ENCODE measurements at regions not wholly inside any gene's neighbourhood (a gene's known extent, or its start where the extent isn't known, plus 50 kb on each side); places are given as distances from the start of the nearest gene placed in this dataset.

GRCh38 chr3:78141269-78141668 lies 1101.4 kb downstream of the ROBO2 start:
- no peak for TF ChIP-seq CTCF (conservative IDR thresholded peaks at IDR 0.05)
- H3K9me3 Mint-ChIP-seq: no peaks in the 10 kb centered on the region
- H3K27me3 Mint-ChIP-seq: no peaks in the 10 kb centered on the region
- H3K27ac Mint-ChIP-seq: no peak overlapping the region
- no peaks in the 10 kb centered on the region for H3K36me3 Mint-ChIP-seq
- DNase-seq (ENCODE audit: extremely low spot score, unreplicated experiment): no peak
- no peak overlapping the region for H3K4me3 Mint-ChIP-seq
- H3K4me1 Mint-ChIP-seq (ENCODE audit: unreplicated experiment): no peaks in the 10 kb centered on the region

GRCh38 chr3:78143000-78143399 lies 1103.1 kb downstream of the ROBO2 start:
- H3K27me3 Mint-ChIP-seq: no peaks in the 10 kb centered on the region
- DNase-seq (ENCODE audit: extremely low spot score, unreplicated experiment): no peak
- no peak overlapping the region for H3K4me3 Mint-ChIP-seq

GRCh38 chr3:78148986-78149717 lies 1109.3 kb downstream of the ROBO2 start:
- DNase-seq (ENCODE audit: extremely low spot score, unreplicated experiment): no peak
- Mint-ChIP-seq H3K4me1 (ENCODE audit: unreplicated experiment) (no peaks in the 10 kb centered on the region), H3K4me3 (no peak overlapping the region), H3K36me3 (no peaks in the 10 kb centered on the region), H3K27me3 (no peaks in the 10 kb centered on the region), H3K9me3 (no peaks in the 10 kb centered on the region), H3K27ac (no peak overlapping the region)
- no peak for TF ChIP-seq CTCF (conservative IDR thresholded peaks at IDR 0.05)

More at GRCh38 chr3:78143000-78143399, 1103.1 kb downstream of the ROBO2 start:
- Mint-ChIP-seq H3K9me3 (no peaks in the 10 kb centered on the region), H3K27ac (no peak overlapping the region), H3K4me1 (ENCODE audit: unreplicated experiment) (no peaks in the 10 kb centered on the region), H3K36me3 (no peaks in the 10 kb centered on the region)
- no peak for TF ChIP-seq CTCF (conservative IDR thresholded peaks at IDR 0.05)

GRCh38 chr3:78153973-78154372 lies 1114.1 kb downstream of the ROBO2 start:
- Mint-ChIP-seq H3K27me3 (no peaks in the 10 kb centered on the region), H3K36me3 (no peaks in the 10 kb centered on the region), H3K4me1 (ENCODE audit: unreplicated experiment) (no peaks in the 10 kb centered on the region), H3K27ac (no peak overlapping the region), H3K4me3 (no peak overlapping the region), H3K9me3 (no peaks in the 10 kb centered on the region)
- no peak for TF ChIP-seq CTCF (conservative IDR thresholded peaks at IDR 0.05)
- no peak for DNase-seq (ENCODE audit: extremely low spot score, unreplicated experiment)

- no peak overlapping the region for H3K4me3 Mint-ChIP-seq
- TF ChIP-seq CTCF (conservative IDR thresholded peaks at IDR 0.05): no peak
- no peaks in the 10 kb centered on the region for H3K9me3 Mint-ChIP-seq
- no peaks in the 10 kb centered on the region for H3K36me3 Mint-ChIP-seq
- no peaks in the 10 kb centered on the region for H3K4me1 Mint-ChIP-seq (ENCODE audit: unreplicated experiment)
- H3K27ac Mint-ChIP-seq: no peak overlapping the region
- no peaks in the 10 kb centered on the region for H3K27me3 Mint-ChIP-seq
- no peak for DNase-seq (ENCODE audit: extremely low spot score, unreplicated experiment)
These were observed 1114.8 kb downstream of the ROBO2 start for GRCh38 chr3:78154521-78155186.
